RWPE1 (cell line): ENCODE measurements at regions not wholly inside any gene's neighbourhood (a gene's known extent, or its start where the extent isn't known, plus 50 kb on each side); places are given as distances from the start of the nearest gene placed in this dataset.

Source experiments
- CTCF ChIA-PET: fragments of 350-600 bp; sonication (Branson Sonifier 250); formaldehyde crosslinking; extraction: SDS; loops from one replicate; lab custom pipeline; 2021; lab: Yijun Ruan, JAX
- POLR2A ChIA-PET: fragments of 400-600 bp; formaldehyde crosslinking; extraction: SDS; loops from one replicate; lab custom pipeline; 2020; ENCODE audit warnings: antibody characterized with exemption; ENCODE audit not compliant: low non-redundant PET; lab: Yijun Ruan, JAX
- DNase-seq: peaks from one replicate; pipeline ENCODE4 v3.0.0; 2012; ENCODE audit warnings: low spot score
- H3K27ac ChIP-seq: fragments of 450-650 bp; 2 replicates; pipeline ENCODE4 v1.5.1; 2017
- CTCF ChIP-seq: fragments of 450-650 bp; conservative IDR thresholded peaks from 2 replicates; pipeline ENCODE4 v1.5.1; 2017; ENCODE audit warnings: low read depth, mild to moderate bottlenecking

- DNase-seq, result no peak
- no peak overlapping the region for H3K27ac ChIP-seq
- no peak for TF ChIP-seq CTCF
- CTCF ChIA-PET, result interaction anchor here (0.6 kb wide), 1 partner anchor 42 kb away, joined by 3 read pairs; no protein-coding TSS in a partner anchor
- POLR2A ChIA-PET, result no interaction called here
These were observed 752.1 kb downstream of the DTWD2 start for GRCh38 chr5:118236108-118236849.

- no peak for TF ChIP-seq CTCF
- POLR2A ChIA-PET, result no interaction called here
- DNase-seq, result no peak
- no peak overlapping the region for H3K27ac ChIP-seq
- CTCF ChIA-PET, result no interaction called here
These were observed 754.7 kb downstream of the DTWD2 start for GRCh38 chr5:118233606-118234005.

GRCh38 chr5:118228489-118228888, 759.9 kb downstream of the DTWD2 start:
- TF ChIP-seq CTCF, result no peak
- CTCF ChIA-PET, result no interaction called here
- POLR2A ChIA-PET, result no interaction called here
- H3K27ac ChIP-seq, result no peak overlapping the region
- DNase-seq, result no peak

- ChIA-PET CTCF (no interaction called here), POLR2A (interaction anchor here (0.6 kb wide), 1 partner anchor 46 kb away, joined by 9 read pairs; no protein-coding TSS in a partner anchor)
- TF ChIP-seq CTCF, result no peak
- H3K27ac ChIP-seq, result no peak overlapping the region
- no peak for DNase-seq
These were observed 763.8 kb downstream of the DTWD2 start for GRCh38 chr5:118224546-118224945.

GRCh38 chr5:118220556-118221195, 767.7 kb downstream of the DTWD2 start:
- H3K27ac ChIP-seq, result no peak overlapping the region
- DNase-seq, result no peak
- CTCF ChIA-PET, result no interaction called here
- no peak for TF ChIP-seq CTCF
- POLR2A ChIA-PET, result no interaction called here

- CTCF ChIA-PET, result interaction anchor here (0.6 kb wide), 1 partner anchor 42 kb away, joined by 3 read pairs; no protein-coding TSS in a partner anchor
- no peak for DNase-seq
- POLR2A ChIA-PET, result no interaction called here
- TF ChIP-seq CTCF, result no peak
- no peak overlapping the region for H3K27ac ChIP-seq
These were observed 776.7 kb downstream of the DTWD2 start for GRCh38 chr5:118211606-118212005.
